IPS-18c (cell line): ENCODE measurements at regions not wholly inside any gene's neighbourhood (a gene's known extent, or its start where the extent isn't known, plus 50 kb on each side); places are given as distances from the start of the nearest gene placed in this dataset.

Experiments used
- H3K4me3 ChIP-seq: 2 replicates; pipeline ENCODE4 v1.7.0; 2013; ENCODE audit warnings: low read depth, mild to moderate bottlenecking, low read length, moderate library complexity; ENCODE audit not compliant: insufficient read depth
- H3K9me3 ChIP-seq: one replicate; pipeline ENCODE4 v1.6.1; 2013; ENCODE audit warnings: mild to moderate bottlenecking, low read length, moderate library complexity; ENCODE audit not compliant: control insufficient read depth, insufficient read depth

DNA sequence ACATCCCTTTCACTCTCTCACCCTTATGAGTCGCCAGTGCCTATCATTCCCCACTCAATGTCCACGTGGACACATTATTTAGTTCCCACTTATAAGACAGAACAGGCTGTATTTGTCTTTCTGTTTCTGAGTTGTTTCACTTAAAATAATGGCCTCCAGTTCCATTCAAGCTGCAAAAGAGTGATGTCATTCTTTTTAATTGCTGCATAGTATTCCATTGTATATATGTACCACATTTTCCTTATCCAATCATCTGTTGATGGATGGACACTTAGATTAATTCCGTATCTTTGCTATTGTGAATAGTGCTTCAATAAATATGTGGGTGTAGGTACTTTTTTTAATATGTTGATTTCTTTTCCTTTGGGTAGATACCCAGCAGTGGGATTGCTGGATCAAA lies 79.1 kb downstream of the ZNF365 start:
- Histone ChIP-seq H3K9me3 (no peaks in the 10 kb centered on the region), H3K4me3 (no peak overlapping the region)

DNA sequence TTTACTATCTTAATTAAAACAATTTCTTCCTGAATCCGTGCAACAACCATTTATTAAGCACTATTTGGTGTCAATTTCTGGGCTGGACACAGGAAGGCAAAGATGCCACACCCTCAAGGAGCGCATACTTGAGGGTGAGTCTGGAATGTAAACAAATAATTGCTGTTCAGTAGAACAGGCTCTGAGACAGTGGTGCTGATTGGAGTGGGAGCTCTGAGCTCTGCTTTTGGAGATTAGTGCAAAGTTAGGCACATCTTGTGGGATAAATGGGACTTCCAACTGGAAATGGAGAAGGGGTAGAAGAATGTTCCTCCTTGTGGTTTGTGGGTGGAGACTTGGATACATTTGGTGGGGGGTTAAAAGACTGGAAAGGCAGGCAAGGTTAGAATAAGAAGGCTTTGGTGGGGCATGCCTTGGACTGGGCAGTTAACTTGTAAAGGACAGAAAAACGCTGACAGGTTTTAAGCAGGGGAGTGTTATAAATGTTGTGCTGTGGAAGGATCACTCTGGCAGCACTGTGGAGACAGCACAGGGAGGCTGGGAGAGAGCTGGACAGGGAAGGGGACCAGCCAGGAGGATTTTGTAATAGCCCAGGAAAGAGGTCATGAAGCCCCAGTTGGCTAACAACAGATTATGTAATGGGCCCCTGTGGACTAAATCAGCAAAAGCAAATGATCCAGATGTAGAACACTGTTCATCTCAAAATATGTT lies 80.7 kb downstream of the ZNF365 start:
- no peak overlapping the region for H3K4me3 ChIP-seq
- H3K9me3 ChIP-seq: no peaks in the 10 kb centered on the region

DNA sequence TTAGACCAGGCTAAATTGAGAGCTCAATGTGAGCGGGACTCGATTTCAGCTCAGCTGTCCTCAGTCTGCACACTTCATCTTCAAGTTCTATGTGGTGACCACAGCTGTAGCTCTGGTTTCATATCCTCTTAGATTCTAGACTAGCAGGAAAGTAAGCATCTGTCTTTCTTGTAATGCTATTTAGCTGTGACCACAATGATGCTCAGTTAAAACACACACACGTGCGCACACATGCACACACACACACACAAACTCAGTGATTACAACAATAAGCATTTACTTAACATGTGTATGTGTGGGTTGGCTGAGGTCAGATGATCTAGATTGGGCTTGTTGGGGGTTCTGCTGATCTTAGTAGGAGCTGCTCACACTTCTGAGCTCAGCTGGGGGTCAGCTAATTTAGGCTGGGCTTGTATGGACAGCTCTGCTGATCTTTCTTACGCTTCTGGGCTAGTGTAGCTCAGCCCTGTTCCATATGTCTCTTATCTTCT lies 82.5 kb downstream of the ZNF365 start:
- no peak overlapping the region for H3K4me3 ChIP-seq

GRCh38 chr10:62457196-62457595 lies 83.0 kb downstream of the ZNF365 start:
- Histone ChIP-seq H3K9me3 (no peaks in the 10 kb centered on the region), H3K4me3 (no peak overlapping the region)

More for the DNA sequence above, 82.5 kb downstream of the ZNF365 start:
- H3K9me3 ChIP-seq: no peaks in the 10 kb centered on the region

DNA sequence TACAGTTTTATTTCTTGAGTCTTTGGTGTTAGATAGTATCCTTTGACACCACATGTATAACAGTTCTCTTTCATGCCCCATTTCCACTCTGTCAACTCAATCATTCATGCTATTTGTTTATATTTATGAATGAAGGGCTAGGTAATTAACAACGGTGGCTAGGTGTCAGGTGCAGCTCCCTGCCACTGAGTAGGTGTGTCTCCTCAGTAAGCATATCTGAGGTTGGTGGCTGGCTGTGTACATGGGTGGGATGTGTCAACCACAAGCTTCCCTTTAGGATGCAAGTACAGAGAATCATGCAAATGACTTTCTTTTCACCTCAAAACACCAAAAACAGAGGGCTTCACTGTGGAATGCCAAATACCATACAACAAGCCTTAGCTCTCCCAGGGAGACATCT lies 83.4 kb downstream of the ZNF365 start:
- H3K4me3 ChIP-seq: no peak overlapping the region
- no peaks in the 10 kb centered on the region for H3K9me3 ChIP-seq

- Histone ChIP-seq H3K9me3 (no peaks in the 10 kb centered on the region), H3K4me3 (no peak overlapping the region)
Observed at GRCh38 chr10:62459072-62459471, 84.9 kb downstream of the ZNF365 start.

DNA sequence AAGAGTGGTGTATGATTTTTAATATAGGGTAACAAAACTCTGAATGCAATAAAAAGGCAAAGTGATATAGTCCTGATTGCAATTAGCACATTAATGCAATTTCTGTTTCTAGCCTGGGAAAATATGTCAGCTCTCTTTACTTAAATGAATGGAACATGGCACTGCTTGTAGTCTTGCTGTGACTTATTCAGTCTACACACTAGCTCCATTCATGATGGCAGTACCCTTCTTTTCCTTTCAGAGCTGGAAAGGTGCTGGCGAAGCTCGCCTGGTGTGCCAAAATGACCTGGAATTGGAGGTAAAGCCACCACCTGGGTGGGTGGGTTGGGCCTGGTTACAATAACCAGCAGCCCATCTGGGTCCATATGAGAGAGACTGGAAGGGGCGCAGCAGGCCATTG lies 85.3 kb downstream of the ZNF365 start:
- no peaks in the 10 kb centered on the region for H3K9me3 ChIP-seq
- no peak overlapping the region for H3K4me3 ChIP-seq

GRCh38 chr10:62460393-62460792 lies 86.2 kb downstream of the ZNF365 start:
- Histone ChIP-seq H3K4me3 (no peak overlapping the region), H3K9me3 (no peaks in the 10 kb centered on the region)

- H3K4me3 ChIP-seq: no peak overlapping the region
- H3K9me3 ChIP-seq: no peaks in the 10 kb centered on the region
Observed at GRCh38 chr10:62461120-62461519, 87.0 kb downstream of the ZNF365 start.

DNA sequence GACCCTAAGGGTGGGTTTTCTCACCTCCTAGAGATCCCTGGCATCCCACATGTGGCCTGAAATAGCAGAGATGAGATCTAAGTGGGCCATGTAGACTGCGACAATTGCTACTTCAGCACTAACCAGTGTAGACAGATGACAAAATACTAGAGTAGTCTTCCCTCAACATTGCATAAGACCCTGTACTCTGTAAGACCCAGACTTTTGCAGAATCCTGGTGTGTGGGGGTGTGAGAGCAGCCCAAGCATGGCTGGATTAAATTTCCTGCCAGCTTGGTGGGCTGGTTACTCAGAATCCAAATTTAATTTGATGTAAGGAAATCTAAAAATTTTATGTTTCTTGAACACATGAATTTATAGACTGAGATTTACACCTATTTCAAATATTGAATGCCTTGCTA lies 88.3 kb downstream of the ZNF365 start:
- H3K9me3 ChIP-seq: no peaks in the 10 kb centered on the region
- no peak overlapping the region for H3K4me3 ChIP-seq

- Histone ChIP-seq H3K9me3 (no peaks in the 10 kb centered on the region), H3K4me3 (no peak overlapping the region)
Observed at GRCh38 chr10:62463364-62463763, 89.2 kb downstream of the ZNF365 start.

- H3K4me3 ChIP-seq: no peak overlapping the region
- H3K9me3 ChIP-seq: no peaks in the 10 kb centered on the region
Observed at GRCh38 chr10:62464308-62464707, 90.1 kb downstream of the ZNF365 start.

GRCh38 chr10:62466590-62466989 lies 92.4 kb downstream of the ZNF365 start:
- no peak overlapping the region for H3K4me3 ChIP-seq
- H3K9me3 ChIP-seq: no peaks in the 10 kb centered on the region

DNA sequence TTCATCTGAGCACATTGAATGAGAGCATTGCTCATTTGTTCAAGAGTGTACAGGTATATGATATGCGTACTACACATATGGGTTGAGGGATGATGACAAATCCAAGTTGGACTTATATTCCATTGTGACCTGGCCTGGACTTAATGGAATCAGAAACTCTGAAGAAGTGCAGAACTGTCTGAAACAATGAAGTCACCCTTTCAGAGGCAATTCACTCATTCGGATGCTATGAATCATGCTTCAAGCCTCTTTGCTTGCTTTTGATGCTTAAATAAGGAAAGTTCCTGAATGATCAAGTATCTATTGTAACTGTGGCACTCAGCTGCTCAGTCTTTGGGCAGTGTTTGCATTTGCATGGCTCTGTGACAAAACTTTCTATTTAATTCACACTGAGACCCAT lies 93.4 kb downstream of the ZNF365 start:
- no peaks in the 10 kb centered on the region for H3K9me3 ChIP-seq
- no peak overlapping the region for H3K4me3 ChIP-seq

GRCh38 chr10:62471711-62472110 lies 97.5 kb downstream of the ZNF365 start:
- Histone ChIP-seq H3K4me3 (no peak overlapping the region), H3K9me3 (no peaks in the 10 kb centered on the region)

DNA sequence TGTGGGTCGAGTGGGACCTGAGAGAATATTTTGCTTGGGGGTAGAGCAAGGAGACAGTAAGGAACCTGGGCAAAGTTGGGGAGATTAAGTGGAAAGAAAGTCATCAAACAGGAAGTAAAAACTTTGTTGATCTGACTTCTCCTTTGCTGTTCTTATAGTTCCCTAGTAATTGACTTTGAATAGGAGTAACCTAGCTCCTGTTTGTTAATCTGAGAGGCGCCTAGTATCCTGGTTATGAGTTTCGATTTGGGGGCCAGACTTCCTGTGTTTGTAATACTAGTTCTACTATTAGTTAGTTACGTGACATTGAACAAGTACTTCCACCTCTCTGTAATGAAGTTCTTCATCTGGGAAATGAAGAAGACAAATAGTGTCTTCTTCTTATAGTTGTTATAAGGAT lies 99.1 kb downstream of the ZNF365 start:
- no peaks in the 10 kb centered on the region for H3K9me3 ChIP-seq
- no peak overlapping the region for H3K4me3 ChIP-seq

DNA sequence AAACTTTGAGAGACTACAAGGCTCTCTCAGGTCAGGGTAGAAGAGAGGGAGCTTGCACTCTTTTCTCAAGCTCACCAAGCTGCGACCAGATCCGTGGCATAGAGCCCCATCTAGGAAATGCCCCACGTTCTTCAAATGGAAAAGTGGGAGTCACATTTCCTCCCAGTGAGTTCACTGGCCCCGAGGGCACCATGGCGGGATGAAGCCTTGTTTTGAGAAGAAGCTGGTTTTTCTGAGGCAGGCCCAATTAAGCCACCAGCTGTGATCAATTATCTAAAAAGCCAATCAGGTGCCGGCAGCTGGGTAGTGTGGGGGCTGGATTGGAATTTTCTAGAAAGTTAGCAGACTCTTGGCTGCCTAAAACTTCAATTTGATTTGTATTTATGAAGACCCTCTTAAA lies 101.4 kb downstream of the ZNF365 start:
- H3K4me3 ChIP-seq: no peak overlapping the region
- no peaks in the 10 kb centered on the region for H3K9me3 ChIP-seq

DNA sequence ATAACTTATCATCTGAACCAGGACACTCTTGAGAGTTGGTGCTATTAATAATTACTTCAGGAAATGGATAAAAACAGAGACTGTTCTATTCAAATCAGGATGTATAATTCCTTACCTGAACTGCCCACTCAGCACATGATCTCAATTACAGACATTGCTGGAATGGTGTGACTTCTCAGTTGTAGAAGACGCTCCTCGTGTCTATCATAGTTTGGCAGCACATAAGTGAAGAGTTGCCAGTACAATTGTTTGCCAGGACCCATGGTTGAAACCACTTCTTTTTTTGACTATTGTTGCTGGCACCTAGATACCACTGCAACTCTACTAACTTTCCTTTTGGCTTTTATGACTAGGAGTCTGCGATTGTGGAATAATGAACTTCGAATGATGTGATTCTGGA lies 105.4 kb downstream of the ZNF365 start:
- H3K9me3 ChIP-seq: no peaks in the 10 kb centered on the region
- no peak overlapping the region for H3K4me3 ChIP-seq

- Histone ChIP-seq H3K4me3 (no peak overlapping the region), H3K9me3 (no peaks in the 10 kb centered on the region)
Observed at GRCh38 chr10:62480196-62480595, 106.0 kb downstream of the ZNF365 start.
